AG08395 (cell line): ENCODE measurements at regions not wholly inside any gene's neighbourhood (a gene's known extent, or its start where the extent isn't known, plus 50 kb on each side); places are given as distances from the start of the nearest gene placed in this dataset.
"Not testable (repeated sequence)": the region's sequence is repeated elsewhere in the genome, so short reads cannot be mapped to it uniquely, and the experiment has no call there.

Experiments
- DNase-seq: peaks from one replicate; pipeline ENCODE4 v3.0.0; 2012; ENCODE audit warnings: mixed read lengths, low spot score

DNA sequence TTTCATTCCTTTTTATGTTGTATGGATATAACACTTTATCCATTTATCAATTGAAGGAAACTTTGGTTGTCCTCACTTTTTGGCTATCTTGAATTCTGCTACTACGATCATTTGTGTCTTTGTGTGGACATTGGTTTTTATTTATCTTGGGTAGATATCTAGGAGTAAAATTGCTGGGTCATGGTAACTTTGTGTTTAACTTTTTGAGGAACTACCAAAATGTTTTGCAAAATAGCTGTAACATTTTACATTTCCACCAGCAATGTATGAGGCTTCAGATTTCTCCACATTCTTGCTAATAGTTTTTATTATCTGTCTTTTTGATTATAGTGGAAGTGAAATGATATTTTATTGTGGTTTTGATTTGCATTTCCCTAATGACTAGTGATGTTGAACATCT is 55.6 kb downstream of the TLNRD1 start:
- no peak for DNase-seq

DNA sequence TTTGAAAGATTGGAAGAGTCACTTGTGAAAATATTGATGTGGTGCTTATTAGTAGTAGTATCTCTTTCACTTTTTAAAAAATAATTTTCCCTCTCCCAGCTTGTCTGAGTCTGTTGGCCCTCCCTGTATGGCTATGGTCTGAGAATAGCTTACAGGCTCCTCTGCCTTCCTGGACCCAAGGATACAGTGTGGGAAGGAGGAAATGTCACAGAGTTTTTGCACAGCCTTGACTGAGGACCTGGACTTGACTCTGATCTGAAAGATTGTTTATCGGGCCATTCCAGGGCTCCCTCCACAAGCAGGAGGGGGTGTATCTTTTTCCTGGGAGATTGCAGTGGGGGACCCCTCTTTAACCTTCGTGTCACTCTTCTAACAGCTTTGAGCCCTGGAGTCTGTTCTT is 59.7 kb downstream of the TLNRD1 start:
- no peak for DNase-seq

- DNase-seq: no peak
Measured at GRCh38 chr15:81060907-81061306, 60.2 kb downstream of the TLNRD1 start.

GRCh38 chr15:81061490-81062253 is 60.9 kb downstream of the TLNRD1 start:
- DNase-seq: no peak

GRCh38 chr15:81062937-81063336 is 62.2 kb downstream of the TLNRD1 start:
- no peak for DNase-seq

DNA sequence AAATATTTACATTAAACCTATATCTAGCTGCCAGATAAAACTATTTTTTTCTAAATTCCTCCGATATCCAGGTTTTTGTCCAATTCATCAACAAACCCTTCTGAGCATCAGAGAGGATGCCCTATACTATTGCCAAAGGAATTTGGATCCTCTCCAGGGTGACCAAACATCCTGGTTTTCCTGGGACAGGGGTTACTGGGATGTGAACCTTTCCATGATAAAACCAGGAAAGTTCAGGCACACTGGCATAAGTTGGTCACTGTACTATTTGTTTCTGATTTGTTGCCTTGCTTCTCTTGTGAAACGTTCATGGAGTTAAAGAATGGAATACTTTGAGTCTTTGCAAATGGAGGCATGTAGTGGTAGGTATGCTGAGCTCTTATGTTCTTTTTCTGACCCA is 63.5 kb downstream of the TLNRD1 start:
- no peak for DNase-seq

GRCh38 chr15:81067567-81067966 is 66.5 kb upstream of the CFAP161 start:
- not testable (repeated sequence) for DNase-seq

GRCh38 chr15:81068516-81068915 is 65.6 kb upstream of the CFAP161 start:
- DNase-seq: no peak

GRCh38 chr15:81069356-81069755 is 64.7 kb upstream of the CFAP161 start:
- no peak for DNase-seq

GRCh38 chr15:81069909-81070308 is 64.2 kb upstream of the CFAP161 start:
- no peak for DNase-seq

GRCh38 chr15:81071120-81071519 is 63.0 kb upstream of the CFAP161 start:
- DNase-seq: peak; percentile 24

GRCh38 chr15:81071705-81072104 is 62.4 kb upstream of the CFAP161 start:
- DNase-seq: no peak

- no peak for DNase-seq
Measured at GRCh38 chr15:81072551-81072950, 61.5 kb upstream of the CFAP161 start.

DNA sequence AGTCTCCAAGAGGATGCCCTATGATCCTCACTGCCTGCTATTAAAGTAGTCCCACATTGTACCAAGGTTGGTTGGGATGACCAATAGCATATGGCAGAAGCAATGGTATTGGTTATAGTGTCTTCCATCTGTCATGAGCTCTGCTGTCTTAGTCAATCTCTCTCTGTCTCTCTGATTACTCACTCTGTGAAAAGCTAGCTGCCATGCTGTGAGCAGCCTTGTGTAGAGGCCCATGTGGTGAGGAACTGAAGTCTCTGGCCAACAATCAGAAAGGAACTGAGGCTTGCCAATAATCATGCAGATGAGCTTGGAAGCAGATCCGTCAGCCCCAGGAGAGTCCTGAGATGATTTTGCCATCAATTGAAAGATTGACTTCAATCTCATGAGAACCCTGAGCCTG is 60.3 kb upstream of the CFAP161 start:
- DNase-seq: no peak

- DNase-seq: no peak
Measured at GRCh38 chr15:81074773-81075172, 59.3 kb upstream of the CFAP161 start.

GRCh38 chr15:81075272-81075671 is 58.8 kb upstream of the CFAP161 start:
- DNase-seq: no peak

DNA sequence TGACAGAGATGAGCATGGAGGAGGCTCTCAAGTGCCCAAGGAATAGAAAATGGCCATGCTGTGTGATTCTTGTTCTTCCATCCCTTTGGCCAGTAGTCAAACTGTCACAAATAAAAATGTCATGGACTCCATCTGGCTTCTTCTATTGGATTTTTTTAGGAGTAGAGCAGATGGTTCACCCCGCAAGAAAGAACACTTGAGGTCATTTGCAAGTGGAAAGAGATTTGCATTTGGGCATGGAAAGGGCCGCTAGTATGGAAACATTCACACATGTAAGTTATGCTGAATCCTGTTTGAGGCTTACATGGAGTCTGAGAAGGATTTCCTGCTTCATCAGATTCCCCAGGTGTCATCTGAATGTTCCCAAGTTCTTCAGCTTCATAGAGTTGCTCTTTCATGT is 53.1 kb upstream of the CFAP161 start:
- DNase-seq: no peak

DNA sequence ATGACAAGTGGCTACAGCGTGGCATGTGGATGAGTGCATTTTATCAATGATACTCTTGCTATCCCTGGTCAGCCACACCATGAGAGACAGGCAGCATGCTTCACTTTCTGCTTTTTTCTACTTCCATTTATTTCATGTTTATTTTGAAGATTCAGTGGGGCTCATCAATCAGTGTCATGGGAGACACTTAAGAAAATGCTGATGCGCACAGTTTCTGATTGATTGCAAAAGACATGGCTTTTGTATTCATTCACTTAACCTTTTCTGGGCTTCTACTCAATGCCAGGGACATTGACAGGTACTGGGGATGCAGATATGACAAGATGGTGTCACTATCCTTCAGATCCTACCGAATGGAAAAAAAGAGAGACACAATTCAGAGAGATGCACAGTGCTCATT is 50.9 kb upstream of the CFAP161 start:
- DNase-seq: no peak
